Muscle of leg (tissue), 3 donors: ENCODE measurements at regions not wholly inside any gene's neighbourhood (a gene's known extent, or its start where the extent isn't known, plus 50 kb on each side); places are given as distances from the start of the nearest gene placed in this dataset.

Source experiments
- DNase-seq: peaks from one replicate; pipeline ENCODE4 v3.0.0; 2013
- H3K27ac ChIP-seq: one replicate; pipeline ENCODE4 v1.5.1; 2013; ENCODE audit warnings: mild to moderate bottlenecking, low read length, control low read depth
- H3K27me3 ChIP-seq: one replicate; pipeline ENCODE4 v1.6.1; 2013; ENCODE audit warnings: low read length; ENCODE audit not compliant: control insufficient read depth, insufficient read depth
- H3K36me3 ChIP-seq: one replicate; pipeline ENCODE4 v1.6.1; 2013; ENCODE audit warnings: low read length; ENCODE audit not compliant: control insufficient read depth, insufficient read depth
- H3K4me1 ChIP-seq: one replicate; pipeline ENCODE4 v1.6.1; 2013; ENCODE audit warnings: low read length; ENCODE audit not compliant: control insufficient read depth, insufficient read depth
- H3K4me3 ChIP-seq: one replicate; pipeline ENCODE4 v1.5.1; 2013; ENCODE audit warnings: low read length, control low read depth
- H3K9me3 ChIP-seq: replicated peaks from 2 replicates; pipeline ENCODE4 v1.6.1; 2013; ENCODE audit warnings: low read depth, low read length; ENCODE audit not compliant: control insufficient read depth
- WGBS: methylation state at CpG from one replicate; pipeline ENCODE4 v1.1.5; 2013; ENCODE audit warnings: missing lambda C conversion rate; ENCODE audit not compliant: insufficient coverage; 5-methylcytosine and 5-hydroxymethylcytosine counted together

DNA sequence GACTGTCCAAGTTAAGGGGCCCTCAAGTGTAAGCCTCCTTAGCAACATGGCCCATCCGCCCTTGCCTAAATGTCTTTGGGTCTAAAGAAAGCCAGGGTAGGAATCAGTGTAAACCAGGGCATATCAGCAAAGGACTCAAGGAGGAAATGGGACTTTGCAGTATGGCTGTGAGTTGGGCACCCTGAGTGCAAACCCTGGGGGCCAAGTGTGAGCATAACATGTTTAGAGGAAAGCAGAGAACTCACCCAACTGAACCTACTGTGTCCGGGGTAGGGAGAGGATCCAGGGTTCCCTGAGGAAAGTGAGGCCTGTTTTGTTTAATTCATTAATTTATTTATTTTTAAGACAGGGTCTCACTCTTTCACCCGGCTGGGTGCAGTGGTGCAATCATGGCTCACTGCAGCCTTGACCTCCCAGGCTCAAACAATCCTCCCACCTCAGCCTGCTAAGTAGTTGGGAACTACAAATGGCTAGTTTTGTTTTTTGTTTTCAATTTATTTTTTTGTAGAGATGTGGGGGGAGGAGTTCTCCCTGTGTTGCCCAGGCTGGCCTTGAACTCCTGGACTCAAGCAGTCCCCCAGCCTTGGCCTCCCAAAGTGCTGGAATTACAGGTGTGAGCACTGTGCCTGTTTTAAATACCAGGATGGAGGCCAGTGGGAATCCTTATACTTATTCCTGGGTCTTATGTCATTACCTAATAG, 51.0 kb upstream of the ACTR3 start:
- no peaks in the 10 kb centered on the region for H3K27me3 ChIP-seq
- H3K4me1 ChIP-seq, result no peaks in the 10 kb centered on the region
- no peaks in the 10 kb centered on the region for H3K9me3 ChIP-seq
- H3K27ac ChIP-seq, result no peak overlapping the region
- no peak for DNase-seq
- no peak overlapping the region for H3K4me3 ChIP-seq
- no peaks in the 10 kb centered on the region for H3K36me3 ChIP-seq
- WGBS, result 78% methylated on average over 1 of the region's 3 CpGs

DNA sequence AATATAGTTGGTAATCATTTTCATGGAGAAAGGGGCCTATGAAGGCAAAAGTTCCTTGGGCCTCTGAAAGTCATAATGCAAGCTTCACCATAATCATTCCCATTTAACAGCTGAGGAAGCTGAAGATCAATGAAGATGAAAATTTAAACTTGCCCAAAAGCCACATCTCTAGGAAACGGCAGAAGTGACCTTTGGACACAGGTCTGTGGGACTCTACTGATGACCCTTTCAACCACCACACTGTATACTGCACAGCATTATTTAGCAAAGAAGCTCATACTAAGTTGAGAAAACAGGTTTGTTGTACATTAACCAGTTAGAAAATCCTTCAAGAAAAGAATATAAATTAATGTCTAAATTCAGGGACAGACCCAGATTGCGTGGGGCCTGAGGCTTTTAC, 51.6 kb upstream of the ACTR3 start:
- Histone ChIP-seq H3K36me3 (no peaks in the 10 kb centered on the region), H3K27me3 (no peaks in the 10 kb centered on the region), H3K4me3 (no peak overlapping the region), H3K9me3 (no peaks in the 10 kb centered on the region), H3K4me1 (no peaks in the 10 kb centered on the region), H3K27ac (no peak overlapping the region)
- WGBS, result no CpG with 5 or more reads among the region's 2 CpGs
- no peak for DNase-seq

DNA sequence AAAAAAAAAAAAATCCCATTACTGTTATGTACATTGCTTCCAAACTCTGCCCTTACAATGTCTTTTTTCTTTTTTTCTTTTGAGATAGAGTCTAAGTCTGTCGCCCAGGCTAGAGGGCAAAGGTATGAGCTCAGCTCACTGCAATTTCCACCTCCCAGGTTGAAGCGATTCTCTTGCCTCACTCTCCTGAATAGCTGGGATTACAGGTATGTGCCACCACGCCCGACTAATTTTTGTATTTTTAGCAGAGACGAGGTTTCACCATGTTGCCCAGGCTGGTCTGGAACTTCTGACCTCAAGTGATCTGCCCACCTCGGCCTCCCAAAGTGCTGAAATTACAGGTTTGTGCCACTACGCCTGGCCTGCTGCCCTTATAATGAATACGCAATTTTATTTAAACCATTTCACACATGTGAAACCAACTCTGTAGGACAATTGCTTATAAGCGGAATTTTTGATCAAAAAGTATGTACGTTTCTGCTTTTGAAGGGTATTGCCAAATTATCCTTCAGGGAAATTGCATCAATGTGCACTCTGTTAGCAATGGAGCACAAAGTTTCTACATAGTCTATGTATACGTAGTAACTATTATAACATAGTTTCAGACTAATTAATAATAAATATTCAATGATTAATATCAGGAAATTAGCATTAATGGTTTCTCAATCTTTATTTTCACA, 55.7 kb upstream of the ACTR3 start:
- Histone ChIP-seq H3K36me3 (no peaks in the 10 kb centered on the region), H3K27ac (no peak overlapping the region), H3K4me3 (no peak overlapping the region), H3K4me1 (no peaks in the 10 kb centered on the region), H3K9me3 (no peaks in the 10 kb centered on the region), H3K27me3 (no peaks in the 10 kb centered on the region)
- WGBS, result 88% methylated on average over 4 of the region's 11 CpGs
- no peak for DNase-seq

GRCh38 chr2:113832795-113833290, 57.0 kb upstream of the ACTR3 start:
- H3K4me1 ChIP-seq, result no peaks in the 10 kb centered on the region
- no peaks in the 10 kb centered on the region for H3K27me3 ChIP-seq
- no CpG with 5 or more reads among the region's 4 CpGs for WGBS
- H3K9me3 ChIP-seq, result no peaks in the 10 kb centered on the region
- H3K36me3 ChIP-seq, result no peaks in the 10 kb centered on the region
- no peak overlapping the region for H3K27ac ChIP-seq
- H3K4me3 ChIP-seq, result no peak overlapping the region
- no peak for DNase-seq

DNA sequence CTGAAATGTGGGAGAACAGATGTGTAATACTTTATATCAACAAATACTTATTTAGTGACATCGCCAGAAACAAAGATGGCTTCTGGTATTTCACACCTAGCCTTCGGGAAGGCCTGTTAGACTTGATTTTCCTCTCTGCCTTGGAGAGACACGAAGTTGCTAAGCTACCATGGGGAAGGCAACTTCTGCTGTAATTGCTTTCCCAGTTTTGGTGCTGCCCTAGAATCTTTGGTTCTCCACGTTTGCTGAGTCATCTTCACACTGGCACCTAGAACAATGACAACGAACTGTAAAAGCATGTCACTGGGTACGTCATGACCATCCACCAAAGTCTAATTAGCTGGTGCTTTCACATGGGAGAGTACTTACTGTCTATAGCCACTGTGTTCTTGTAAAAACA, 58.7 kb upstream of the ACTR3 start:
- Histone ChIP-seq H3K4me3 (no peak overlapping the region), H3K27ac (no peak overlapping the region), H3K27me3 (no peaks in the 10 kb centered on the region), H3K36me3 (no peaks in the 10 kb centered on the region), H3K4me1 (no peaks in the 10 kb centered on the region), H3K9me3 (no peaks in the 10 kb centered on the region)
- 57% methylated on average over 4 of the region's 6 CpGs for WGBS
- no peak for DNase-seq

DNA sequence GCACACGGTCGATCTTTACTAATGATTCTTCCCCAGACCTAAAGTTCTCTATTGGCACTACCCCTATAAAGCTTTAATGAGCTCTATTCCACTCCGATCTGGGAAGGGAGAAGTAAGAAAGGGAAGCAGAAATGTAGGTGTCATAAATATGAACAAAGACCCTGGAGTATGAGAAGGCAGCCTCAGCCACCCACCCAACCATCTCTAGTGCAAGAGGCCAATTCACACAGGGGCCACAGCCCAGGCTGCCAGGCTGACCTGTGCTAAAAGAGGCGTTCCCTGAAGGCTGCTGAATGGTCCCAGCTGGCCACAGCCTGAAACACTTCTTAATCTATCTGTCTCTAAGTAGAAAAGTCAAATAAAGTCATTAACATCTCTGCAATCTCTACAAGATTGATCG, 60.1 kb upstream of the ACTR3 start:
- H3K27me3 ChIP-seq, result no peaks in the 10 kb centered on the region
- no peak overlapping the region for H3K27ac ChIP-seq
- H3K36me3 ChIP-seq, result no peaks in the 10 kb centered on the region
- no peak overlapping the region for H3K4me3 ChIP-seq
- no peaks in the 10 kb centered on the region for H3K4me1 ChIP-seq
- DNase-seq, result no peak
- WGBS, result 55% methylated on average over 2 of the region's 5 CpGs
- H3K9me3 ChIP-seq, result no peaks in the 10 kb centered on the region

DNA sequence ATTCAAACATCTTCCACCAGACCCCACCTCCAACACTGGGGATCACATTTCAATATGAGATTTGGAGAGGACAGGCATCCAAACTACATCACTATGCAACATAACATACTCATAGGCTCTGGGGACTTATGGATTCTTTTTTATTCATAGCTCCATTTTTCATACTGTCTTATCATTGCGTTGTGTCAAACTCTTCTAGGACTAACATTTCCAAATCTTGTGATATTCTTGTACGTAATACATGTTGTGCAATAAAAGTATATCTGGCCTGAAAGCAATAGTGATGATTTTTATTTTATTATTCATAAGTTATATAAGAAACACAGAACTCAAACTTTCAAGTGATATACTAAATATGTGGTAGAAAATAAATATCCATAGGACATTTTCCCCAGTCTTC, 60.6 kb upstream of the ACTR3 start:
- H3K27ac ChIP-seq, result no peak overlapping the region
- no peak for DNase-seq
- WGBS, result no CpG with 5 or more reads among the region's 2 CpGs

GRCh38 chr2:113828049-113828742, 61.7 kb upstream of the ACTR3 start:
- Histone ChIP-seq H3K4me1 (no peaks in the 10 kb centered on the region), H3K9me3 (no peaks in the 10 kb centered on the region), H3K27ac (no peak overlapping the region), H3K4me3 (no peak overlapping the region), H3K36me3 (no peaks in the 10 kb centered on the region), H3K27me3 (no peaks in the 10 kb centered on the region)
- DNase-seq, result no peak
- WGBS, result no CpG with 5 or more reads among the region's 2 CpGs

More for the DNA sequence above, 60.6 kb upstream of the ACTR3 start:
- Histone ChIP-seq H3K27me3 (no peaks in the 10 kb centered on the region), H3K9me3 (no peaks in the 10 kb centered on the region), H3K4me3 (no peak overlapping the region), H3K36me3 (no peaks in the 10 kb centered on the region), H3K4me1 (no peaks in the 10 kb centered on the region)

DNA sequence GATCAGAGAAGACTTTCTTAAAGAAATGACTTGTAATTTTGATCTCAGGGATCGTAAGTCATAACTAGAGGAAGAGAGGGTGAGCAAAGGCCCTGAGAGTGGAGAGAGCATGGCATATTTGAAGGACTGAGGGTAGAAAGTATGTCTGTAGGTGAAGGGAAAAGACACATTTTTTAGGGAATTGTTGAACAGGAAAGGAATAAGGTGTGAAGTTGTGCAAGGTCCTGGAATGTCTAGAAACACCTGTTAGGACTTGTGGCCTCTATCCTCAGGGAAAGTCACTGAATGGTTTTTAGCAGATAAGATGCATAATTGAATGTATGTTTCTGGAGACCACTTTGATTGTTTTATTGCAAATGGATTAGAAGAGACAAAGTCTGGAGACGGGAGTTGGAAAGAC, 62.5 kb upstream of the ACTR3 start:
- 80% methylated on average over 2 of the region's 2 CpGs for WGBS
- Histone ChIP-seq H3K9me3 (no peaks in the 10 kb centered on the region), H3K27ac (no peak overlapping the region), H3K27me3 (no peaks in the 10 kb centered on the region), H3K4me1 (no peaks in the 10 kb centered on the region), H3K4me3 (no peak overlapping the region), H3K36me3 (no peaks in the 10 kb centered on the region)
- no peak for DNase-seq
